T-cell (primary cell): ENCODE measurements at regions not wholly inside any gene's neighbourhood (a gene's known extent, or its start where the extent isn't known, plus 50 kb on each side); places are given as distances from the start of the nearest gene placed in this dataset.

Experiments used
- ATAC-seq, 4 experiments: fragments of 200-7000 bp in 3 of 4; fragments of 150-1000 bp in 1 of 4; cut with Tn5 transposase; replicated peaks in 1 of 4; 1 replicate in 3 of 4; 2 replicates in 1 of 4; pipeline ENCODE4 v1.10.0; 2021; ENCODE audit warnings: moderate library complexity in 3 of 4, mild to moderate bottlenecking in 2 of 4, moderate number of reproducible peaks in 1 of 4
- CTCF ChIA-PET, 2 donors: fragments of 300-600 bp; sonication (Branson Sonifier 250); formaldehyde crosslinking; loops; one replicate each; lab custom pipeline; 2022; ENCODE audit warnings: antibody characterized with exemption in 2 of 2; lab: Charles Lee
- POLR2A ChIA-PET, 2 donors: fragments of 300-600 bp; sonication (Branson Sonifier 250); formaldehyde crosslinking; loops; one replicate each; lab custom pipeline; 2022; ENCODE audit warnings: antibody characterized with exemption in 2 of 2; lab: Charles Lee
- DNase-seq, 35 experiments: peaks; one replicate each; pipeline versions ENCODE4 v3.0.0 to v3.0.0-alpha.2; 2013 to 2023
- H3K27ac ChIP-seq: one replicate; pipeline ENCODE4 v1.5.1; 2013; ENCODE audit warnings: low read length
- H3K27me3 ChIP-seq, 2 experiments: replicated peaks in 1 of 2; 1 replicate in 1 of 2; 2 replicates in 1 of 2; pipeline versions ENCODE4 v1.6.1 to v1.7.0; 2013; ENCODE audit warnings: low read length in 1 of 2, mixed read lengths in 1 of 2; ENCODE audit not compliant: control insufficient read depth in 2 of 2, insufficient read depth in 2 of 2; ENCODE audit errors: extremely low read depth in 1 of 2
- H3K36me3 ChIP-seq, 2 donors: 1 replicate in 1 of 2; 2 replicates in 1 of 2; pipeline versions ENCODE4 v1.6.1 to v1.7.0; 2013; ENCODE audit warnings: low read length in 1 of 2; ENCODE audit not compliant: control insufficient read depth in 2 of 2, insufficient read depth in 1 of 2; ENCODE audit errors: extremely low read depth in 1 of 2
- H3K4me1 ChIP-seq, 2 experiments: 1 replicate in 1 of 2; 2 replicates in 1 of 2; pipeline versions ENCODE4 v1.6.1 to v1.7.0; 2013; ENCODE audit warnings: low read length in 2 of 2, mixed read lengths in 1 of 2; ENCODE audit not compliant: insufficient read depth in 2 of 2, control insufficient read depth in 1 of 2; ENCODE audit errors: extremely low read depth in 1 of 2
- H3K4me3 ChIP-seq, 2 donors: 1 replicate in 1 of 2; 2 replicates in 1 of 2; pipeline versions ENCODE4 v1.5.1 to v1.7.0; 2013; ENCODE audit warnings: mild to moderate bottlenecking in 2 of 2, low read length in 1 of 2, moderate library complexity in 1 of 2; ENCODE audit not compliant: control insufficient read depth in 1 of 2; ENCODE audit errors: extremely low read depth in 1 of 2
- H3K9me3 ChIP-seq: 2 replicates; pipeline ENCODE4 v1.7.0; 2013
- H3K27ac Mint-ChIP-seq, 2 donors: one replicate each; pipeline ENCODE4 v1.8.0; 2020 to 2021; ENCODE audit warnings: mild to moderate bottlenecking in 2 of 2, mixed read lengths in 2 of 2
- H3K27me3 Mint-ChIP-seq, 2 donors: one replicate each; pipeline ENCODE4 v1.8.0; 2021 to 2022; ENCODE audit warnings: mixed read lengths in 2 of 2
- H3K36me3 Mint-ChIP-seq: one replicate; pipeline ENCODE4 v1.8.0; 2021; ENCODE audit warnings: mixed read lengths
- H3K4me1 Mint-ChIP-seq, 3 donors: one replicate each; pipeline ENCODE4 v1.8.0; 2020 to 2022; ENCODE audit warnings: mixed read lengths in 3 of 3, mild to moderate bottlenecking in 1 of 3
- H3K4me3 Mint-ChIP-seq, 3 donors: one replicate each; pipeline ENCODE4 v1.8.0; 2020 to 2022; ENCODE audit warnings: mild to moderate bottlenecking in 3 of 3, mixed read lengths in 3 of 3, moderate library complexity in 3 of 3
- H3K9me3 Mint-ChIP-seq, 3 donors: one replicate each; pipeline ENCODE4 v1.8.0; 2020 to 2022; ENCODE audit warnings: mixed read lengths in 3 of 3
- WGBS: methylation state at CpG from one replicate; pipeline ENCODE4 v1.1.5; 2013; ENCODE audit warnings: missing lambda C conversion rate; ENCODE audit not compliant: insufficient coverage; 5-methylcytosine and 5-hydroxymethylcytosine counted together

DNA sequence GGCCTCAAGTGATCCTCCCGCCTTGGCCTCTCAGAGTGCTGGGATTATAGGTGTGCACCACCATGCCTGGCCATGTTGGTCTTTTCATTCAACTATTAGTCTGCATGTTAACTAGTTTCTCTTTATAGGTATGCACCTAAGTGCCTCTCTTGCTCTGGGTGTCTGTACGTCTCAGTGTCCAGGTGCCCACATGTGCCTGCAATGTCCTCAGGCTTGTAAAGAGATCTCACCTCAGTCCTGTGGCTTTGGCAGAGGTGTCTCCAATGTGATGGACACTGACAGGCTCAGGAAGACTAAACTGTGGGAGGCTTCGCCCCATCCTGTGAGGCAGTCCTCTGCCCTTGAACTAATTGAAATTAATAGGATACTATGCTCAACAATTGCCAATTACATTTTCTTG is 526.3 kb downstream of the PTPRU start:
- H3K9me3 Mint-ChIP-seq, result no peaks in the 10 kb centered on the region
- no peaks in the 10 kb centered on the region for H3K36me3 ChIP-seq
- H3K36me3 Mint-ChIP-seq, result no peaks in the 10 kb centered on the region
- no peak overlapping the region for H3K27ac ChIP-seq
- H3K27me3 ChIP-seq, result peaks cover 0 to 26% of the 10 kb centered on the region in 2 experiments
- H3K27me3 Mint-ChIP-seq, result peaks cover 37% of the 10 kb centered on the region in 2 donors
- CTCF ChIA-PET, result no interaction called here
- no peak overlapping the region for H3K4me3 ChIP-seq
- no peak for DNase-seq
- POLR2A ChIA-PET, result no interaction called here
- no peak for ATAC-seq
- no peaks in the 10 kb centered on the region for H3K4me1 ChIP-seq
- H3K9me3 ChIP-seq, result no peaks in the 10 kb centered on the region
- WGBS, result 78% methylated on average over 2 of the region's 3 CpGs
- H3K27ac Mint-ChIP-seq, result no peak overlapping the region
- H3K4me3 Mint-ChIP-seq, result no peak overlapping the region
- no peaks in the 10 kb centered on the region for H3K4me1 Mint-ChIP-seq

- H3K27me3 ChIP-seq, result peaks cover 0 to 19% of the 10 kb centered on the region in 2 experiments
- no peaks in the 10 kb centered on the region for H3K4me1 ChIP-seq
- no peak overlapping the region for H3K27ac ChIP-seq
- no peak for DNase-seq
- H3K36me3 Mint-ChIP-seq, result no peaks in the 10 kb centered on the region
- H3K9me3 ChIP-seq, result no peaks in the 10 kb centered on the region
- no peak overlapping the region for H3K4me3 ChIP-seq
- no peak overlapping the region for H3K27ac Mint-ChIP-seq
- no peaks in the 10 kb centered on the region for H3K36me3 ChIP-seq
- no peaks in the 10 kb centered on the region for H3K9me3 Mint-ChIP-seq
- 60% methylated on average over 3 of the region's 4 CpGs for WGBS
- CTCF ChIA-PET, result no interaction called here
- H3K4me1 Mint-ChIP-seq, result no peaks in the 10 kb centered on the region
- H3K4me3 Mint-ChIP-seq, result no peak overlapping the region
- POLR2A ChIA-PET, result no interaction called here
- no peak for ATAC-seq
- H3K27me3 Mint-ChIP-seq, result peaks cover 29 to 33% of the 10 kb centered on the region in 2 donors
Observed at GRCh38 chr1:29761159-29761928, 525.0 kb downstream of the PTPRU start.

DNA sequence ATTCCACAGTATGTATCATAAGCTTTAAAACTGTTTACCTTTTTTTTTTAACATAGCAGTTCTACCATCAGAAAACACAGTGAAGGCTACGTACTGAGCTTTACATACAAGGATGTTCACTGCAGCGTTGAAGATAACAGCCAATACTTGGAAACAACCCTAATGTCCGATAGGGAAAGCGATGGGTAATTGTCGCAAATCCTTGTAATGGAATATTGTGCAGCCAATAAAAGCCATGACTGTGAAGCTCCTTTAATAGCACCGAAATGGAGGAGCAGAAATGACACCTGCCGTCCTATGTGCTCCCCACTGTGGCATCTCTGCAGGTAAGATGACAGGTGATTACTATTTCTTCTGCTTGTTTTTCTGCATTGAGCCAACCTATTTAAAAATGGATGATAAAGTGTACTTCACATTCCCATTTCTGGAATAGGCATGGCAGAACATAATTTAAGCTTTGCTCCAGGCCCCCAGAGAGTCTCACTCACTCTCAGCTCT is 523.8 kb downstream of the PTPRU start:
- H3K4me3 Mint-ChIP-seq, result no peak overlapping the region
- no peaks in the 10 kb centered on the region for H3K4me1 Mint-ChIP-seq
- CTCF ChIA-PET, result no interaction called here
- Histone ChIP-seq H3K4me3 (no peak overlapping the region), H3K36me3 (no peaks in the 10 kb centered on the region), H3K27ac (no peak overlapping the region), H3K4me1 (no peaks in the 10 kb centered on the region), H3K27me3 (peaks cover 0 to 19% of the 10 kb centered on the region in 2 experiments), H3K9me3 (no peaks in the 10 kb centered on the region)
- no peaks in the 10 kb centered on the region for H3K36me3 Mint-ChIP-seq
- WGBS, result 89% methylated on average over 7 of the region's 7 CpGs
- DNase-seq (no peak), ATAC-seq (no peak)
- POLR2A ChIA-PET, result no interaction called here
- H3K9me3 Mint-ChIP-seq, result no peaks in the 10 kb centered on the region
- H3K27me3 Mint-ChIP-seq, result peaks cover 28 to 30% of the 10 kb centered on the region in 2 donors
- no peak overlapping the region for H3K27ac Mint-ChIP-seq

DNA sequence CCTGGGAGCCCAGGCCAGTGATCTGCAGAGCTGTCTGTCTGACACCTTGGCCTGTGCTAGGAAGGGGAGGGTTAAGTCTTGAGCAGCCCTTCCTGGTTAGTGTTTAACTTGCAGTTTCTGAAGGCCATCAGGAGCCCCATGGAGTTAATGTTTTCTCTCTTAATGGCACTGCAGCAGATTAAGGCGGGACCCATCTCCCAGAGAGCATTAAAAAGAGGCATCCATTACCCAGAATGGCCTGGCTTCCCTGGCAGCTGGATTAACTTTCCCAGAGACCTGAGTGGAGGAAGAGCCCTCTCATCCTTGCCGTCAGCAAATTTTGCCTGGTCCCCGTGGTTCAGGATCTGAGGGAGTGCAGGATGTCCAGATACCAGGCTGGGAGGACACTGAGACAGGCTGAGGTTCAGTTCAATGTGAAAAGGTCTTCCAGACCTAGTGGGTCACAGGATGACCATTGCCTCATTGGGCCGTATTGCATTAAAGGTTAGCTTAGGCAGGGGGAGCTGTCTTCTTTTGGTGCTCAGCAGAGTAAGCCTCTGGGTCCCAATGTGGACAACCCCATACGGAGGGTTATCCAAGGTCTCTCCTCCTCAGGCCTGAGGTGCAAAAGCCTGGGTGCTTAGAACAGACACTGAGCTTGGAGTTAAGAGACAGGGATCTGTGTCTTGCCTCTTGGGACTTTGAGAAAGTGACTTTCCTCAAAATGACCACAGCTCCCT is 522.6 kb downstream of the PTPRU start:
- no peaks in the 10 kb centered on the region for H3K9me3 Mint-ChIP-seq
- no peak for ATAC-seq
- Histone ChIP-seq H3K4me3 (no peak overlapping the region), H3K27me3 (peaks cover 0 to 17% of the 10 kb centered on the region in 2 experiments), H3K27ac (no peak overlapping the region), H3K9me3 (no peaks in the 10 kb centered on the region), H3K4me1 (no peaks in the 10 kb centered on the region), H3K36me3 (no peaks in the 10 kb centered on the region)
- no peak overlapping the region for H3K4me3 Mint-ChIP-seq
- H3K36me3 Mint-ChIP-seq, result no peaks in the 10 kb centered on the region
- H3K4me1 Mint-ChIP-seq, result no peaks in the 10 kb centered on the region
- peaks cover 17 to 26% of the 10 kb centered on the region in 2 donors for H3K27me3 Mint-ChIP-seq
- POLR2A ChIA-PET, result no interaction called here
- H3K27ac Mint-ChIP-seq, result no peak overlapping the region
- DNase-seq, result no peak
- CTCF ChIA-PET, result no interaction called here
- 41% methylated on average over 4 of the region's 5 CpGs for WGBS

- no peak overlapping the region for H3K27ac Mint-ChIP-seq
- H3K27me3 Mint-ChIP-seq, result peaks cover 16 to 30% of the 10 kb centered on the region in 2 donors
- POLR2A ChIA-PET, result no interaction called here
- no peak for ATAC-seq
- Histone ChIP-seq H3K36me3 (no peaks in the 10 kb centered on the region), H3K27me3 (peaks cover 0 to 23% of the 10 kb centered on the region in 2 experiments), H3K27ac (no peak overlapping the region), H3K4me1 (no peaks in the 10 kb centered on the region), H3K4me3 (no peak overlapping the region), H3K9me3 (no peaks in the 10 kb centered on the region)
- no peaks in the 10 kb centered on the region for H3K9me3 Mint-ChIP-seq
- 77% methylated on average over 6 of the region's 8 CpGs for WGBS
- no peak for DNase-seq
- CTCF ChIA-PET, result no interaction called here
- no peaks in the 10 kb centered on the region for H3K4me1 Mint-ChIP-seq
- H3K4me3 Mint-ChIP-seq, result no peak overlapping the region
- H3K36me3 Mint-ChIP-seq, result no peaks in the 10 kb centered on the region
Observed at GRCh38 chr1:29757866-29758780, 521.8 kb downstream of the PTPRU start.
